ENCODE measurements at regions not wholly inside any gene's neighbourhood (a gene's known extent, or its start where the extent isn't known, plus 50 kb on each side); places are given as distances from the start of the nearest gene placed in this dataset.

GRCh38 chr9:8241201-8241600, 441.6 kb upstream of the DMAC1 start:
- in situ Hi-C loops (cut with MboI) = no loop called here
- H3K4me2 ChIP-seq (ENCODE audit: unreplicated experiment) = no peak overlapping the region

GRCh38 chr9:8237096-8237495, 437.5 kb upstream of the DMAC1 start:
- in situ Hi-C loops (cut with MboI) = no loop called here
- Histone ChIP-seq H3K9me2 (ENCODE audit: insufficient read depth) (no peaks in the 10 kb centered on the region), H2AFZ (no peak overlapping the region), H3K9ac (no peak overlapping the region), H3K9me3 (ENCODE audit: low read depth) (no peaks in the 10 kb centered on the region), H3K27me3 (replicated peaks; ENCODE audit: insufficient read depth) (no peaks in the 10 kb centered on the region), H4K20me1 (ENCODE audit: insufficient read depth) (no peaks in the 10 kb centered on the region), H3K4me2 (ENCODE audit: unreplicated experiment) (no peak overlapping the region), H3K36me3 (ENCODE audit: low read depth) (no peaks in the 10 kb centered on the region), H3K79me2 (ENCODE audit: insufficient read depth) (no peaks in the 10 kb centered on the region), H3K4me1 (ENCODE audit: insufficient read depth) (no peaks in the 10 kb centered on the region), H3K27ac (no peak overlapping the region), H3F3A (ENCODE audit: insufficient read depth) (no peaks in the 10 kb centered on the region), H3K4me3 (no peak overlapping the region)
- 5% methylated on average over 2 of the region's 2 CpGs for WGBS, 2 experiments (ENCODE audit: low coverage in 1 of 2, low lambda C conversion rate in 2 of 2, missing lambda C conversion rate in 2 of 2)
- no peak for DNase-seq
- TF ChIP-seq EZH2phosphoT487 (IDR thresholded peaks at IDR 0.05; ENCODE audit: insufficient read depth, low read depth) = no peak
- TF ChIP-seq EZH2 (IDR thresholded peaks at IDR 0.05; ENCODE audit: insufficient read depth, poor library complexity, severe bottlenecking) = no peak

More at GRCh38 chr9:8241201-8241600, 441.6 kb upstream of the DMAC1 start:
- no peaks in the 10 kb centered on the region for H3K9me3 ChIP-seq (ENCODE audit: low read depth)
- no peak for TF ChIP-seq EZH2phosphoT487 (IDR thresholded peaks at IDR 0.05; ENCODE audit: insufficient read depth, low read depth)
- TF ChIP-seq EZH2 (IDR thresholded peaks at IDR 0.05; ENCODE audit: insufficient read depth, poor library complexity, severe bottlenecking) = no peak
- no peaks in the 10 kb centered on the region for H3K4me1 ChIP-seq (ENCODE audit: insufficient read depth)
- H4K20me1 ChIP-seq (ENCODE audit: insufficient read depth) = no peaks in the 10 kb centered on the region
- 26 to 34% methylated on average over 5 of the region's 5 CpGs for WGBS, 2 experiments (ENCODE audit: low coverage in 1 of 2, low lambda C conversion rate in 2 of 2, missing lambda C conversion rate in 2 of 2)
- no peak overlapping the region for H2AFZ ChIP-seq
- H3K9me2 ChIP-seq (ENCODE audit: insufficient read depth) = no peaks in the 10 kb centered on the region
- H3K36me3 ChIP-seq (ENCODE audit: low read depth) = no peaks in the 10 kb centered on the region
- no peaks in the 10 kb centered on the region for H3K27me3 ChIP-seq (replicated peaks; ENCODE audit: insufficient read depth)
- H3K9ac ChIP-seq = no peak overlapping the region
- no peak for DNase-seq
- H3K79me2 ChIP-seq (ENCODE audit: insufficient read depth) = no peaks in the 10 kb centered on the region
- H3K27ac ChIP-seq = no peak overlapping the region
- no peak overlapping the region for H3K4me3 ChIP-seq
- no peaks in the 10 kb centered on the region for H3F3A ChIP-seq (ENCODE audit: insufficient read depth)

GRCh38 chr9:8235489-8235888, 435.9 kb upstream of the DMAC1 start:
- in situ Hi-C loops (cut with MboI) = no loop called here
- TF ChIP-seq EZH2phosphoT487 (IDR thresholded peaks at IDR 0.05; ENCODE audit: insufficient read depth, low read depth) = no peak
- no peak for TF ChIP-seq EZH2 (IDR thresholded peaks at IDR 0.05; ENCODE audit: insufficient read depth, poor library complexity, severe bottlenecking)
- Histone ChIP-seq H4K20me1 (ENCODE audit: insufficient read depth) (no peaks in the 10 kb centered on the region), H3K4me1 (ENCODE audit: insufficient read depth) (no peaks in the 10 kb centered on the region), H3F3A (ENCODE audit: insufficient read depth) (no peaks in the 10 kb centered on the region), H3K4me3 (no peak overlapping the region), H3K27me3 (replicated peaks; ENCODE audit: insufficient read depth) (no peaks in the 10 kb centered on the region), H3K9ac (no peak overlapping the region), H3K79me2 (ENCODE audit: insufficient read depth) (no peaks in the 10 kb centered on the region), H3K9me3 (ENCODE audit: low read depth) (no peaks in the 10 kb centered on the region), H3K4me2 (ENCODE audit: unreplicated experiment) (no peak overlapping the region), H3K9me2 (ENCODE audit: insufficient read depth) (no peaks in the 10 kb centered on the region), H3K36me3 (ENCODE audit: low read depth) (no peaks in the 10 kb centered on the region), H3K27ac (no peak overlapping the region), H2AFZ (no peak overlapping the region)
- DNase-seq = no peak

GRCh38 chr9:8234316-8234715, 434.7 kb upstream of the DMAC1 start:
- Histone ChIP-seq H3F3A (ENCODE audit: insufficient read depth) (no peaks in the 10 kb centered on the region), H3K4me2 (ENCODE audit: unreplicated experiment) (no peak overlapping the region), H3K9me2 (ENCODE audit: insufficient read depth) (no peaks in the 10 kb centered on the region), H3K9me3 (ENCODE audit: low read depth) (no peaks in the 10 kb centered on the region), H3K4me1 (ENCODE audit: insufficient read depth) (no peaks in the 10 kb centered on the region), H3K36me3 (ENCODE audit: low read depth) (no peaks in the 10 kb centered on the region), H3K4me3 (no peak overlapping the region), H4K20me1 (ENCODE audit: insufficient read depth) (no peaks in the 10 kb centered on the region), H3K27ac (no peak overlapping the region), H2AFZ (no peak overlapping the region), H3K79me2 (ENCODE audit: insufficient read depth) (no peaks in the 10 kb centered on the region), H3K9ac (no peak overlapping the region), H3K27me3 (replicated peaks; ENCODE audit: insufficient read depth) (no peaks in the 10 kb centered on the region)
- TF ChIP-seq EZH2 (IDR thresholded peaks at IDR 0.05; ENCODE audit: insufficient read depth, poor library complexity, severe bottlenecking) = no peak
- no peak for TF ChIP-seq EZH2phosphoT487 (IDR thresholded peaks at IDR 0.05; ENCODE audit: insufficient read depth, low read depth)
- no peak for DNase-seq
- 13 to 24% methylated on average over 3 of the region's 3 CpGs for WGBS, 2 experiments (ENCODE audit: low coverage in 1 of 2, low lambda C conversion rate in 2 of 2, missing lambda C conversion rate in 2 of 2)
- in situ Hi-C loops (cut with MboI) = no loop called here

- in situ Hi-C loops (cut with MboI) = no loop called here
- TF ChIP-seq EZH2phosphoT487 (IDR thresholded peaks at IDR 0.05; ENCODE audit: insufficient read depth, low read depth) = no peak
- no peak for TF ChIP-seq EZH2 (IDR thresholded peaks at IDR 0.05; ENCODE audit: insufficient read depth, poor library complexity, severe bottlenecking)
- Histone ChIP-seq H4K20me1 (ENCODE audit: insufficient read depth) (no peaks in the 10 kb centered on the region), H3K9me2 (ENCODE audit: insufficient read depth) (no peaks in the 10 kb centered on the region), H3K27me3 (replicated peaks; ENCODE audit: insufficient read depth) (no peaks in the 10 kb centered on the region), H3F3A (ENCODE audit: insufficient read depth) (no peaks in the 10 kb centered on the region), H3K9ac (no peak overlapping the region), H3K4me2 (ENCODE audit: unreplicated experiment) (no peak overlapping the region), H3K36me3 (ENCODE audit: low read depth) (no peaks in the 10 kb centered on the region), H3K4me1 (ENCODE audit: insufficient read depth) (no peaks in the 10 kb centered on the region), H3K79me2 (ENCODE audit: insufficient read depth) (no peaks in the 10 kb centered on the region), H2AFZ (no peak overlapping the region), H3K4me3 (no peak overlapping the region), H3K27ac (no peak overlapping the region), H3K9me3 (ENCODE audit: low read depth) (no peaks in the 10 kb centered on the region)
- WGBS, 2 experiments (ENCODE audit: low coverage in 1 of 2, low lambda C conversion rate in 2 of 2, missing lambda C conversion rate in 2 of 2) = 23 to 28% methylated on average over 2 of the region's 2 CpGs
- no peak for DNase-seq
These were observed 433.1 kb upstream of the DMAC1 start for GRCh38 chr9:8232726-8233125.
